ENCODE measurements at regions not wholly inside any gene's neighbourhood (a gene's known extent, or its start where the extent isn't known, plus 50 kb on each side); places are given as distances from the start of the nearest gene placed in this dataset.

DNA sequence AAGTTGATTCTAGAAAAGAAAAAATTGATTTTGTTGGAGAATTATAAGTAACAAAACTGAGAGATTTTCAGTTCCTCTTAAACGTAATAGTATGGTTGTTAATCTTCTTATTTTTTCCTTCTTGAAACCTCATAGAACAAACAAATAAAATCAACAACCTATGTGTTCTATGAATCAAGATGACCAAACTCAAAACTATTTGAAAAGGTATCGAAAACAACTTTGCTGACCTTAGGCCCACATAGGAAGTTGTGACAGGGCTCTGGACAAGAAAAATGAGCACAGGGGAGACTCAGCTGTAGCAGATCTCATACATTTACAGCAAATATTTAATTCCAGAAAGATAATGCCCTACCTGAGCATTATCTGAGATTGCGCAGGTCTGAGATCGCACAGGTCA is 169.4 kb upstream of the CCNH start:
- ChIA-PET RAD21 (ENCODE audit: unreplicated experiment) (no interaction called here), SMC1A (ENCODE audit: uncharacterized antibody, unreplicated experiment) (no interaction called here), POLR2A (no interaction called here), CTCF (no interaction called here)
- in situ Hi-C loops (cut with MboI) (no loop called here), intact Hi-C loops (cut with micrococcal nuclease; ENCODE audit: unreplicated experiment) (no loop called here)
- peak; percentile 38 for FAIRE-seq
- TF ChIP-seq, protein P1, sequence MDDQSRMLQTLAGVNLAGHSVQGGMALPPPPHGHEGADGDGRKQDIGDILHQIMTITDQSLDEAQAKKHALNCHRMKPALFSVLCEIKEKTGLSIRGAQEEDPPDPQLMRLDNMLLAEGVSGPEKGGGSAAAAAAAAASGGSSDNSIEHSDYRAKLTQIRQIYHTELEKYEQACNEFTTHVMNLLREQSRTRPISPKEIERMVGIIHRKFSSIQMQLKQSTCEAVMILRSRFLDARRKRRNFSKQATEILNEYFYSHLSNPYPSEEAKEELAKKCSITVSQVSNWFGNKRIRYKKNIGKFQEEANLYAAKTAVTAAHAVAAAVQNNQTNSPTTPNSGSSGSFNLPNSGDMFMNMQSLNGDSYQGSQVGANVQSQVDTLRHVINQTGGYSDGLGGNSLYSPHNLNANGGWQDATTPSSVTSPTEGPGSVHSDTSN (IDR thresholded peaks at IDR 0.05; ENCODE audit: insufficient replicate concordance, low read depth, low read length) = no peak
- TF ChIP-seq NR2C1 (IDR thresholded peaks at IDR 0.05) (no peak), POLR2AphosphoS2 (IDR thresholded peaks at IDR 0.05; ENCODE audit: low read depth, low read length) (no peak), FOS (IDR thresholded peaks at IDR 0.05; ENCODE audit: borderline replicate concordance, extremely low read depth, insufficient read length) (no peak)
- DNase-seq (ENCODE audit: low read depth, low spot score) = no peak
- H3K4me3 ChIP-seq = no peak overlapping the region
- WGBS (ENCODE audit: insufficient coverage, insufficient replicate concordance, low lambda C conversion rate, missing lambda C conversion rate) = 70% methylated on average over 4 of the region's 4 CpGs
- H3K27ac ChIP-seq (ENCODE audit: control insufficient read depth, insufficient read depth) = no peak overlapping the region
- H3K27me3 ChIP-seq (replicated peaks in 1 of 2; ENCODE audit: control insufficient read depth in 2 of 2, insufficient read depth in 2 of 2, low read length in 1 of 2) = no peaks in the 10 kb centered on the region
- H2AFZ ChIP-seq (ENCODE audit: control insufficient read depth, low read depth, low read length) = no peak overlapping the region
- no peaks in the 10 kb centered on the region for H3K9me3 ChIP-seq (replicated peaks; ENCODE audit: control insufficient read depth, insufficient read depth, low read length)
- no peak overlapping the region for H3K9ac ChIP-seq (ENCODE audit: control insufficient read depth, insufficient read depth, low read length)
- BruUV-seq (replicated peaks) = no TSS peak
- H3K79me2 ChIP-seq (ENCODE audit: control insufficient read depth, insufficient read depth, low read length) = no peaks in the 10 kb centered on the region
- no peaks in the 10 kb centered on the region for H3K4me1 ChIP-seq (ENCODE audit: control insufficient read depth, insufficient read depth, low read length)
- no peaks in the 10 kb centered on the region for H4K20me1 ChIP-seq (ENCODE audit: control insufficient read depth, insufficient read depth)
- H3K36me3 ChIP-seq (ENCODE audit: control insufficient read depth in 2 of 2, insufficient read depth in 2 of 2, low read length in 1 of 2) = no peaks in the 10 kb centered on the region
- peak; percentile 51 for ATAC-seq
- H3K4me2 ChIP-seq (ENCODE audit: control insufficient read depth, insufficient read depth) = no peak overlapping the region

GRCh38 chr5:87581661-87582060 is 168.9 kb upstream of the CCNH start:
- Histone ChIP-seq H3K36me3 (ENCODE audit: control insufficient read depth in 2 of 2, insufficient read depth in 2 of 2, low read length in 1 of 2) (no peaks in the 10 kb centered on the region), H3K4me2 (ENCODE audit: control insufficient read depth, insufficient read depth) (no peak overlapping the region), H2AFZ (ENCODE audit: control insufficient read depth, low read depth, low read length) (no peak overlapping the region), H3K79me2 (ENCODE audit: control insufficient read depth, insufficient read depth, low read length) (no peaks in the 10 kb centered on the region), H3K9me3 (replicated peaks; ENCODE audit: control insufficient read depth, insufficient read depth, low read length) (no peaks in the 10 kb centered on the region), H3K27me3 (replicated peaks in 1 of 2; ENCODE audit: control insufficient read depth in 2 of 2, insufficient read depth in 2 of 2, low read length in 1 of 2) (no peaks in the 10 kb centered on the region), H3K4me3 (no peak overlapping the region), H3K9ac (ENCODE audit: control insufficient read depth, insufficient read depth, low read length) (no peak overlapping the region), H4K20me1 (ENCODE audit: control insufficient read depth, insufficient read depth) (no peaks in the 10 kb centered on the region), H3K4me1 (ENCODE audit: control insufficient read depth, insufficient read depth, low read length) (no peaks in the 10 kb centered on the region), H3K27ac (ENCODE audit: control insufficient read depth, insufficient read depth) (no peak overlapping the region)
- ChIA-PET CTCF (interaction anchor here (0.5 kb wide), 1 partner anchor 344 kb away, joined by 3 read pairs; no protein-coding TSS in a partner anchor), SMC1A (ENCODE audit: uncharacterized antibody, unreplicated experiment) (no interaction called here), POLR2A (no interaction called here), RAD21 (ENCODE audit: unreplicated experiment) (no interaction called here)
- FAIRE-seq (no peak), DNase-seq (ENCODE audit: low read depth, low spot score) (no peak), ATAC-seq (no peak)
- no TSS peak for BruUV-seq (replicated peaks)
- in situ Hi-C loops (cut with MboI) = no loop called here
- WGBS (ENCODE audit: insufficient coverage, insufficient replicate concordance, low lambda C conversion rate, missing lambda C conversion rate) = 0% methylated on average over 1 of the region's 1 CpG
- intact Hi-C loops (cut with micrococcal nuclease; ENCODE audit: unreplicated experiment) = no loop called here
- TF ChIP-seq RELB (IDR thresholded peaks at IDR 0.05; ENCODE audit: low read depth) (no peak), CHD2 (IDR thresholded peaks at IDR 0.05; ENCODE audit: borderline replicate concordance, low read depth, low read length) (no peak), NR2C1 (IDR thresholded peaks at IDR 0.05) (no peak), CREB1 (IDR thresholded peaks at IDR 0.05; ENCODE audit: low read depth) (no peak), ZNF274 (IDR thresholded peaks at IDR 0.05; ENCODE audit: insufficient read depth, insufficient read length) (no peak)
- TF ChIP-seq, protein P1 (IDR thresholded peaks at IDR 0.05; ENCODE audit: insufficient replicate concordance, low read depth, low read length) = no peak
- TF ChIP-seq, protein P2, sequence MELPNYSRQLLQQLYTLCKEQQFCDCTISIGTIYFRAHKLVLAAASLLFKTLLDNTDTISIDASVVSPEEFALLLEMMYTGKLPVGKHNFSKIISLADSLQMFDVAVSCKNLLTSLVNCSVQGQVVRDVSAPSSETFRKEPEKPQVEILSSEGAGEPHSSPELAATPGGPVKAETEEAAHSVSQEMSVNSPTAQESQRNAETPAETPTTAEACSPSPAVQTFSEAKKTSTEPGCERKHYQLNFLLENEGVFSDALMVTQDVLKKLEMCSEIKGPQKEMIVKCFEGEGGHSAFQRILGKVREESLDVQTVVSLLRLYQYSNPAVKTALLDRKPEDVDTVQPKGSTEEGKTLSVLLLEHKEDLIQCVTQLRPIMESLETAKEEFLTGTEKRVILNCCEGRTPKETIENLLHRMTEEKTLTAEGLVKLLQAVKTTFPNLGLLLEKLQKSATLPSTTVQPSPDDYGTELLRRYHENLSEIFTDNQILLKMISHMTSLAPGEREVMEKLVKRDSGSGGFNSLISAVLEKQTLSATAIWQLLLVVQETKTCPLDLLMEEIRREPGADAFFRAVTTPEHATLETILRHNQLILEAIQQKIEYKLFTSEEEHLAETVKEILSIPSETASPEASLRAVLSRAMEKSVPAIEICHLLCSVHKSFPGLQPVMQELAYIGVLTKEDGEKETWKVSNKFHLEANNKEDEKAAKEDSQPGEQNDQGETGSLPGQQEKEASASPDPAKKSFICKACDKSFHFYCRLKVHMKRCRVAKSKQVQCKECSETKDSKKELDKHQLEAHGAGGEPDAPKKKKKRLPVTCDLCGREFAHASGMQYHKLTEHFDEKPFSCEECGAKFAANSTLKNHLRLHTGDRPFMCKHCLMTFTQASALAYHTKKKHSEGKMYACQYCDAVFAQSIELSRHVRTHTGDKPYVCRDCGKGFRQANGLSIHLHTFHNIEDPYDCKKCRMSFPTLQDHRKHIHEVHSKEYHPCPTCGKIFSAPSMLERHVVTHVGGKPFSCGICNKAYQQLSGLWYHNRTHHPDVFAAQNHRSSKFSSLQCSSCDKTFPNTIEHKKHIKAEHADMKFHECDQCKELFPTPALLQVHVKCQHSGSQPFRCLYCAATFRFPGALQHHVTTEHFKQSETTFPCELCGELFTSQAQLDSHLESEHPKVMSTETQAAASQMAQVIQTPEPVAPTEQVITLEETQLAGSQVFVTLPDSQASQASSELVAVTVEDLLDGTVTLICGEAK (IDR thresholded peaks at IDR 0.05; ENCODE audit: borderline replicate concordance) = no peak

Measured in GM12878 (cell line).